Esophagus squamous epithelium (tissue), 4 donors: ENCODE measurements at regions not wholly inside any gene's neighbourhood (a gene's known extent, or its start where the extent isn't known, plus 50 kb on each side); places are given as distances from the start of the nearest gene placed in this dataset.

ENCODE experiments used
- CTCF ChIP-seq, 6 experiments: fragments of 450-650 bp in 4 of 6; fragments of 200-600 bp in 2 of 6; sonication (generic) in 2 of 6; IDR thresholded peaks; one replicate each; pipeline ENCODE4 v1.5.1; 2016 to 2019; ENCODE audit warnings: antibody characterized with exemption in 6 of 6, mild to moderate bottlenecking in 4 of 6, moderate library complexity in 4 of 6
- POLR2A ChIP-seq, 4 donors: fragments of 450-650 bp; IDR thresholded peaks; one replicate each; pipeline ENCODE4 v1.6.1; 2017; ENCODE audit warnings: antibody characterized with exemption in 4 of 4, mild to moderate bottlenecking in 4 of 4, moderate library complexity in 3 of 4

GRCh38 chr9:103427696-103428095, 432.6 kb downstream of the CYLC2 start:
- TF ChIP-seq POLR2A (IDR thresholded peaks at IDR 0.05) = no peak
- no peak for TF ChIP-seq CTCF (IDR thresholded peaks at IDR 0.05)
